ENCODE measurements at regions not wholly inside any gene's neighbourhood (a gene's known extent, or its start where the extent isn't known, plus 50 kb on each side); places are given as distances from the start of the nearest gene placed in this dataset.

- intact Hi-C loops (cut with DNase I) = no loop called here
- DNase-seq (ENCODE audit: low spot score) = no peak
Measured at GRCh38 chr3:18135060-18135814, 289.9 kb downstream of the SATB1 start.

GRCh38 chr3:18134386-18135059 lies 290.6 kb downstream of the SATB1 start:
- no peak for DNase-seq (ENCODE audit: low spot score)
- intact Hi-C loops (cut with DNase I) = no loop called here

- DNase-seq (ENCODE audit: low spot score) = no peak
- intact Hi-C loops (cut with DNase I) = no loop called here
Measured at GRCh38 chr3:18132991-18133390, 292.1 kb downstream of the SATB1 start.

- DNase-seq (ENCODE audit: low spot score) = no peak
- intact Hi-C loops (cut with DNase I) = no loop called here
Measured at GRCh38 chr3:18127859-18128681, 297.1 kb downstream of the SATB1 start.

GRCh38 chr3:18127174-18127858 lies 297.8 kb downstream of the SATB1 start:
- DNase-seq (ENCODE audit: low spot score) = no peak
- intact Hi-C loops (cut with DNase I) = no loop called here

- intact Hi-C loops (cut with DNase I) = no loop called here
- DNase-seq (ENCODE audit: low spot score) = no peak
Measured at GRCh38 chr3:18126772-18127171, 298.4 kb downstream of the SATB1 start.

- DNase-seq (ENCODE audit: low spot score) = no peak
- intact Hi-C loops (cut with DNase I) = no loop called here
Measured at GRCh38 chr3:18124501-18124900, 300.6 kb downstream of the SATB1 start.

GRCh38 chr3:18122264-18122663 lies 302.9 kb downstream of the SATB1 start:
- no peak for DNase-seq (ENCODE audit: low spot score)
- intact Hi-C loops (cut with DNase I) = no loop called here

GRCh38 chr3:18121020-18121419 lies 304.1 kb downstream of the SATB1 start:
- intact Hi-C loops (cut with DNase I) = no loop called here
- DNase-seq (ENCODE audit: low spot score) = no peak

- intact Hi-C loops (cut with DNase I) = no loop called here
- DNase-seq (ENCODE audit: low spot score) = no peak
Measured at GRCh38 chr3:18119866-18120265, 305.3 kb downstream of the SATB1 start.

GRCh38 chr3:18114894-18115293 lies 310.2 kb downstream of the SATB1 start:
- intact Hi-C loops (cut with DNase I) = no loop called here
- DNase-seq (ENCODE audit: low spot score) = no peak

- DNase-seq (ENCODE audit: low spot score) = no peak
- intact Hi-C loops (cut with DNase I) = no loop called here
Measured at GRCh38 chr3:18113417-18113816, 311.7 kb downstream of the SATB1 start.

GRCh38 chr3:18112674-18113375 lies 312.3 kb downstream of the SATB1 start:
- DNase-seq (ENCODE audit: low spot score) = no peak
- intact Hi-C loops (cut with DNase I) = no loop called here

GRCh38 chr3:18111796-18112232 lies 313.3 kb downstream of the SATB1 start:
- DNase-seq (ENCODE audit: low spot score) = no peak
- intact Hi-C loops (cut with DNase I) = no loop called here

GRCh38 chr3:18103591-18103990 lies 321.5 kb downstream of the SATB1 start:
- intact Hi-C loops (cut with DNase I) = no loop called here
- no peak for DNase-seq (ENCODE audit: low spot score)

- intact Hi-C loops (cut with DNase I) = no loop called here
- no peak for DNase-seq (ENCODE audit: low spot score)
Measured at GRCh38 chr3:18100121-18100520, 325.0 kb downstream of the SATB1 start.

GRCh38 chr3:18099611-18100010 lies 325.5 kb downstream of the SATB1 start:
- DNase-seq (ENCODE audit: low spot score) = no peak
- intact Hi-C loops (cut with DNase I) = no loop called here

- intact Hi-C loops (cut with DNase I) = no loop called here
- no peak for DNase-seq (ENCODE audit: low spot score)
Measured at GRCh38 chr3:18098960-18099587, 326.1 kb downstream of the SATB1 start.

- DNase-seq (ENCODE audit: low spot score) = no peak
- intact Hi-C loops (cut with DNase I) = no loop called here
Measured at GRCh38 chr3:18097989-18098388, 327.1 kb downstream of the SATB1 start.

Measured in cardiac septum (tissue), 1 donor.